Cardiac muscle cell (in vitro differentiated cells and primary cell): ENCODE measurements at regions not wholly inside any gene's neighbourhood (a gene's known extent, or its start where the extent isn't known, plus 50 kb on each side); places are given as distances from the start of the nearest gene placed in this dataset.
"Not testable (repeated sequence)": the region's sequence is repeated elsewhere in the genome, so short reads cannot be mapped to it uniquely, and the experiment has no call there.

Source experiments
- DNase-seq, 2 donors: peaks; one replicate each; pipeline versions ENCODE4 v3.0.0 to v3.0.0-alpha.2; 2010 to 2017; ENCODE audit warnings: low read depth in 1 of 2, low spot score in 1 of 2
- H3K27ac ChIP-seq: fragments of 200-600 bp; sonication (generic); 2 replicates; pipeline ENCODE4 v1.5.1; 2016
- H3K27me3 ChIP-seq: fragments of 200-600 bp; sonication (generic); 2 replicates; pipeline ENCODE4 v1.6.0; 2016; ENCODE audit warnings: control low read depth
- H3K36me3 ChIP-seq: fragments of 200-600 bp; sonication (generic); 2 replicates; pipeline ENCODE4 v1.5.1; 2016; ENCODE audit warnings: control low read depth
- H3K4me1 ChIP-seq: fragments of 200-600 bp; sonication (generic); 2 replicates; pipeline ENCODE4 v1.8.1; 2017; ENCODE audit warnings: low read depth, mild to moderate bottlenecking, mixed run types
- H3K4me3 ChIP-seq: fragments of 200-600 bp; sonication (generic); 2 replicates; pipeline ENCODE4 v1.5.1; 2016; ENCODE audit warnings: mild to moderate bottlenecking
- H3K9me3 ChIP-seq: fragments of 200-600 bp; sonication (generic); 2 replicates; pipeline ENCODE4 v1.5.1; 2017; ENCODE audit warnings: low read depth, mild to moderate bottlenecking, control low read depth
- TF ChIP-seq, protein P1 (sequence below): IDR thresholded peaks from 2 replicates; pipeline ENCODE4 v1.5.1; 2012; ENCODE audit warnings: low read depth, mild to moderate bottlenecking, low read length

DNA sequence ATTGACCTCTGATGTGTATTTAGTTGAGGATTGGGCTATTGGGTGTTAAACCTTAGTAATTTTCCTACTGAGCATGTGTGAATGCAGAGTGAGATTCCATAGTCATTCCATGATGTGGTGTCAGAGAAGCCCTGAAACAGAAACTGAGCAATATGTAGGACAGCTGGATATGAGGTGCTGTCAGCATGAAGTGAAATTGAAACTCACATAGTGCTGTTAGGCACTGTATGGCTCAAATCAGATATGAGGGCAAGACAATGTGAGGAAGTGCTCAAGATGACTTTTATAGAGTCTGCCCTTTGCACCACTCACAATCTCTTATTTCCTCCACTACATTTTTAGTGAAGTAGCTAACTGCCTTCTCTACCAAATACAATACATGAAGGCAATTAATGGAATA lies 188.3 kb downstream of the SH3BGRL start:
- no peak for DNase-seq

DNA sequence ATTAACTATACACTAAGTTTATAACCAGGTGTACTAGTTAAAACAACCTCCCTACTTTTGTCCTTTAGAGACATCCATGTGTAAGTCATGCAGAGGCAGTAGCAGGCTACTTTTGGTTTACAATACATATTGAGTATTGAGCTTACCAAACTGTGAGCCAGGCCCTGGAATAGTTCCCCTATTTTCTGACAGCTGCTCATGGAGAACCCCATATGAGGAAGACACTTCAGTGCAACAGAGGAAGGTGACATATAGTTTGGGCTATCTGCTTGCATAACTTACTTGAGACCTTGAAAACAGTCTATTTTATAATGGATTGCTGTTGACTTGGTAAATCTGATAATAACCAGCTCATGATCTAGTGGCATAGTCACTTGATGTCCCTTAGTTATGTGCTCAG lies 190.5 kb downstream of the SH3BGRL start:
- TF ChIP-seq, protein P1, sequence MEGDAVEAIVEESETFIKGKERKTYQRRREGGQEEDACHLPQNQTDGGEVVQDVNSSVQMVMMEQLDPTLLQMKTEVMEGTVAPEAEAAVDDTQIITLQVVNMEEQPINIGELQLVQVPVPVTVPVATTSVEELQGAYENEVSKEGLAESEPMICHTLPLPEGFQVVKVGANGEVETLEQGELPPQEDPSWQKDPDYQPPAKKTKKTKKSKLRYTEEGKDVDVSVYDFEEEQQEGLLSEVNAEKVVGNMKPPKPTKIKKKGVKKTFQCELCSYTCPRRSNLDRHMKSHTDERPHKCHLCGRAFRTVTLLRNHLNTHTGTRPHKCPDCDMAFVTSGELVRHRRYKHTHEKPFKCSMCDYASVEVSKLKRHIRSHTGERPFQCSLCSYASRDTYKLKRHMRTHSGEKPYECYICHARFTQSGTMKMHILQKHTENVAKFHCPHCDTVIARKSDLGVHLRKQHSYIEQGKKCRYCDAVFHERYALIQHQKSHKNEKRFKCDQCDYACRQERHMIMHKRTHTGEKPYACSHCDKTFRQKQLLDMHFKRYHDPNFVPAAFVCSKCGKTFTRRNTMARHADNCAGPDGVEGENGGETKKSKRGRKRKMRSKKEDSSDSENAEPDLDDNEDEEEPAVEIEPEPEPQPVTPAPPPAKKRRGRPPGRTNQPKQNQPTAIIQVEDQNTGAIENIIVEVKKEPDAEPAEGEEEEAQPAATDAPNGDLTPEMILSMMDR: no peak
- H3K27me3 ChIP-seq: no peaks in the 10 kb centered on the region
- no peaks in the 10 kb centered on the region for H3K36me3 ChIP-seq
- no peaks in the 10 kb centered on the region for H3K9me3 ChIP-seq
- no peak overlapping the region for H3K4me3 ChIP-seq
- DNase-seq: no peak
- H3K27ac ChIP-seq: no peak overlapping the region
- H3K4me1 ChIP-seq: no peaks in the 10 kb centered on the region

More for the DNA sequence above, 188.3 kb downstream of the SH3BGRL start:
- H3K4me3 ChIP-seq: no peak overlapping the region
- no peak overlapping the region for H3K27ac ChIP-seq
- H3K4me1 ChIP-seq: no peaks in the 10 kb centered on the region
- H3K36me3 ChIP-seq: no peaks in the 10 kb centered on the region
- TF ChIP-seq, protein P1: no peak
- H3K27me3 ChIP-seq: no peaks in the 10 kb centered on the region
- no peaks in the 10 kb centered on the region for H3K9me3 ChIP-seq

DNA sequence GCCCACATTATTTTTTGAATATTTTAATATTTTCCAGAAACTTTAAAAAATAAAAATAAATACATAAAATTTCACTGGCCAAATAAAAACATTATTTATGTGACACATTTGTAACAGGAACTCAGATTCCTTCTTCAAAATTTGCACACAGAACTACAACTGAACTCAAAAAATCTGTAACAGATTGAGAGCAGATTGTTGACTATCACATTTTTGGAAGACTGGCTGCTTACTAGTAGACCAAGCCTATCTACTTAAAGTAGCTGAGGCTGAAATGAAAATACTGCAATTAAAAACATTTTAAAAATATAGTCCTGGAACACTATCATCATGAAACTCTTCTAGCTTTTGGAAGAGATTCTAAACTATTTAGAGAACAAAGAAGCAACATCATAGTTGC lies 203.9 kb downstream of the SH3BGRL start:
- Histone ChIP-seq H3K4me1 (no peaks in the 10 kb centered on the region), H3K36me3 (no peaks in the 10 kb centered on the region), H3K9me3 (no peaks in the 10 kb centered on the region), H3K4me3 (no peak overlapping the region), H3K27ac (no peak overlapping the region), H3K27me3 (no peaks in the 10 kb centered on the region)
- no peak for DNase-seq
- TF ChIP-seq, protein P1: no peak

DNA sequence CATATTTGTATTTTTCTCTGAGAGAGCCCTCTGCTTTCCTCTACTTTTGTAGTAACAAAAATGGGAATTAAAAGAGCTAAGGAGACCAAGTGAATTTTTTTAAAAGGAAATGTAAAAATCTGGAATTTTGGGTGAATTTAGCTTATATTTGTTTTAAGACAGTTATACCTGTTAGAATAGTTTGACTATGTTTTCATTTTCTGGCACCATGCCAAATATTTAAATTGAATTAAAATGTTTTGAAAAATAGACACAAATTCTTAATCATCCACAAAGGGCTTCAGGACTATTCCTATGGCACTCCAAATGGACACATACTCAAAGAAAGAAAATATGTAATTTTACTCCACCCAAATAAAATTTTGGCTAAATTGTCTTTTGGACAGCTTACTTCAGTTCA lies 209.6 kb downstream of the SH3BGRL start:
- no peaks in the 10 kb centered on the region for H3K9me3 ChIP-seq
- DNase-seq: no peak
- H3K27ac ChIP-seq: no peak overlapping the region
- H3K27me3 ChIP-seq: no peaks in the 10 kb centered on the region
- no peaks in the 10 kb centered on the region for H3K36me3 ChIP-seq
- TF ChIP-seq, protein P1: no peak
- H3K4me3 ChIP-seq: no peak overlapping the region
- H3K4me1 ChIP-seq: no peaks in the 10 kb centered on the region

DNA sequence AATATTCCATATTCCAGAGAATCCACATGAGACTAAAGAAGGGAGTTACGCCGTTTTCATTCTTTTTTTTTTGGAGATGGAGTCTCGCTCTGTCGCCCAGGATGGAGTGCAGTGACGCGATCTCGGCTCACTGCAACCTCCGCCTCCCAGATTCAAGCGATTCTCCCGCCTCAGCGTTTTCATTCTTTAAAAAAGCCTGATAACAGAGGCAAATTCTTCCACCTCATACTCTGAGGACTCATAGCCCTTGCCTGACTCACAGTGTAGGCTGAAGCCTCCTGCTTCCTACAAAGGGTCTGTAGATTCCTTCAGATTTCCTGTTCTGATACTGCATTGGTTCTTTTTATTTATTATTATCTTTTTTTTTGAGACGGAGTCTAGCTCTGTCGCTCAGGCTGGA lies 210.5 kb downstream of the SH3BGRL start:
- Histone ChIP-seq H3K9me3 (no peaks in the 10 kb centered on the region), H3K27me3 (no peaks in the 10 kb centered on the region), H3K4me1 (no peaks in the 10 kb centered on the region), H3K4me3 (no peak overlapping the region), H3K27ac (no peak overlapping the region), H3K36me3 (no peaks in the 10 kb centered on the region)
- no peak for DNase-seq
- TF ChIP-seq, protein P1: no peak

DNA sequence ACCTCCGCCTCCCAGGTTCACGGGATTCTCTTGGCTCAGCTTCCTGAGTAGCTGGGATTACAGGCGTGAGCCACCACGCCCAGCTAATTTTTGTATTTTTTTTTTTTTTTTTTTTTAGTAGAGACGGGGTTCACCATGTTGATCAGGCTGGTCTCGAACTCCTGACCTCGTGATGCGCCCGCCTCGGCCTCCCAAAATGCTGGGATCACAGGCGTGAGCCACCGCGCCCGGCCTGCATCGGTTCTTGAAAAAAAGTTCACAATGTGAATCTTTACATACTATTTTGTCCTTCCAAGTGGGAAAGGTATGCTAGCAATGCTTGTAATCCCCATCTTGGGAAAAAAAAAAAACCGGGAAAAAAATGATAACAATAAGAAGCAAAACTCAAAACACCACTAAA lies 211.0 kb downstream of the SH3BGRL start:
- DNase-seq: not testable (repeated sequence)

More for the DNA sequence above, 211.0 kb downstream of the SH3BGRL start:
- H3K4me1 ChIP-seq, H3K4me3 ChIP-seq, H3K27me3 ChIP-seq, H3K27ac ChIP-seq, H3K36me3 ChIP-seq, H3K9me3 ChIP-seq: not testable (repeated sequence)
